ENCODE measurements at regions not wholly inside any gene's neighbourhood (a gene's known extent, or its start where the extent isn't known, plus 50 kb on each side); places are given as distances from the start of the nearest gene placed in this dataset.

DNA sequence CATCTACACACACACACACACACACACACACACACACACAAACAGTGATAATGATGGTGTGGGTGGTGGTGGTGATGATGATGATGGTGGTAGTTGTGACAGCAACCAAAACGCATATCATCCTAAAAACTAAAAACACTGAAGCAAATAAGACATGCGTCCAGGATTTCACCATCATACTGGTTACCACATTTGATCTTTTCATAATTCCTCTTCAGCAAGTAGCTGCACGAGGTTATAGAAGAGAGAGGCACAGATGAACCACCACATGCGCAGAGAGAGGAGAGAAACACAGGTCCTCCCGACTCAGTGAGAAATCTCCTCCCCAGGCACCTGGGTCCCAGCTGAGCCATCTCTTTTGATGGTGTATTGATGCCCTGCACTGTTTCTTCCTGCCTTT is 393.3 kb downstream of the METTL4 start:
- H3K4me3 Mint-ChIP-seq, result no peak overlapping the region
- no peak overlapping the region for H3K4me3 ChIP-seq (ENCODE audit: low read length)
- CTCF ChIA-PET, result no interaction called here
- DNase-seq (no peak), ATAC-seq (ENCODE audit: poor library complexity) (no peak)
- no peak overlapping the region for H3K27ac Mint-ChIP-seq
- peaks cover 0 to 2% of the 10 kb centered on the region in 2 experiments for H3K27me3 ChIP-seq (ENCODE audit: control insufficient read depth in 1 of 2, insufficient read depth in 2 of 2, low read length in 2 of 2)
- no peak overlapping the region for H3K27ac ChIP-seq (ENCODE audit: low read depth in 1 of 2, low read length in 2 of 2)
- peaks cover 0 to 4% of the 10 kb centered on the region in 2 experiments for H3K9me3 ChIP-seq (ENCODE audit: control insufficient read depth in 1 of 2, insufficient read depth in 1 of 2, low read length in 2 of 2)
- H3K4me1 ChIP-seq (ENCODE audit: insufficient read depth, low read length), result no peaks in the 10 kb centered on the region
- H3K27me3 Mint-ChIP-seq, result no peaks in the 10 kb centered on the region
- TF ChIP-seq, protein P1, sequence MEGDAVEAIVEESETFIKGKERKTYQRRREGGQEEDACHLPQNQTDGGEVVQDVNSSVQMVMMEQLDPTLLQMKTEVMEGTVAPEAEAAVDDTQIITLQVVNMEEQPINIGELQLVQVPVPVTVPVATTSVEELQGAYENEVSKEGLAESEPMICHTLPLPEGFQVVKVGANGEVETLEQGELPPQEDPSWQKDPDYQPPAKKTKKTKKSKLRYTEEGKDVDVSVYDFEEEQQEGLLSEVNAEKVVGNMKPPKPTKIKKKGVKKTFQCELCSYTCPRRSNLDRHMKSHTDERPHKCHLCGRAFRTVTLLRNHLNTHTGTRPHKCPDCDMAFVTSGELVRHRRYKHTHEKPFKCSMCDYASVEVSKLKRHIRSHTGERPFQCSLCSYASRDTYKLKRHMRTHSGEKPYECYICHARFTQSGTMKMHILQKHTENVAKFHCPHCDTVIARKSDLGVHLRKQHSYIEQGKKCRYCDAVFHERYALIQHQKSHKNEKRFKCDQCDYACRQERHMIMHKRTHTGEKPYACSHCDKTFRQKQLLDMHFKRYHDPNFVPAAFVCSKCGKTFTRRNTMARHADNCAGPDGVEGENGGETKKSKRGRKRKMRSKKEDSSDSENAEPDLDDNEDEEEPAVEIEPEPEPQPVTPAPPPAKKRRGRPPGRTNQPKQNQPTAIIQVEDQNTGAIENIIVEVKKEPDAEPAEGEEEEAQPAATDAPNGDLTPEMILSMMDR (IDR thresholded peaks at IDR 0.05), result no peak
- H3K4me1 Mint-ChIP-seq (ENCODE audit: low read depth), result no peaks in the 10 kb centered on the region
- POLR2A ChIA-PET, result no interaction called here
- intact Hi-C loops (cut with DNase I, micrococcal nuclease), result no loop called here
- H3K36me3 Mint-ChIP-seq (ENCODE audit: low read depth), result no peaks in the 10 kb centered on the region
- H3K36me3 ChIP-seq (ENCODE audit: insufficient read depth, low read length), result no peaks in the 10 kb centered on the region
- peaks cover 2% of the 10 kb centered on the region for H3K9me3 Mint-ChIP-seq

DNA sequence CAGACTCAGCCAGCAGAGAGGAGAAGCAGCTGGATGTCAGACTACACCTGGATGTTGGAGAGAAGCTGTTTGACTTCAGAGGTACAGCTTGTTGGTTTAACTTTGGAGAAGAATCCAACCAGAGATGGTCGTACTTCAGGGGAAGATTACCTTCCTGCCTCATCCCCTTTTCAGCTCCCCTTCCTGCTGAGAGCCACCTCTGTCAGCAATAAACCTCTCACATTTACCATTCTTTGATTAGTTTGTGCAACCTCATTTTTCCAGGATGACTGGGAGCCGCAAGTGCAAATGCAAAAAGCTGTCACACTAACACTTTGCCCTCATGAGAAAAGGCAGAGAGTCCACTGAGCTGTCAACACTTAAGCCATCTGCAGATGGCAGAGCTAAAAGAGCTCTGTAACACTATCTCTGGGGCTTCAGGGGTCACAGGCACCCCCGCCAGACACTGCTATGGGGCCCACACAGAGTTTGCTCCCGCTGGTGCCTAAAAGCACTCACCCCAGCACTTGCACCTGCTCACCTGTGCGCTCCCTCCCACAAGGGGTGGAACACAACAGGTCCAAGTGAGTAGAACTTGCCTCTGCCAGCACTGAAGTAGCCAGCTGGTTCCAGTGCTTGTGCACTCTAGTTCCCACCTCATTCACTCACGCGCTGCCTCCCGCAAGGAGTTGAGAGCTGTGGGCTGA is 391.7 kb downstream of the METTL4 start:
- no peaks in the 10 kb centered on the region for H3K36me3 Mint-ChIP-seq (ENCODE audit: low read depth)
- H3K9me3 Mint-ChIP-seq, result peaks cover 2% of the 10 kb centered on the region
- intact Hi-C loops (cut with DNase I, micrococcal nuclease), result no loop called here
- peaks cover 0 to 2% of the 10 kb centered on the region in 2 experiments for H3K27me3 ChIP-seq (ENCODE audit: control insufficient read depth in 1 of 2, insufficient read depth in 2 of 2, low read length in 2 of 2)
- TF ChIP-seq, protein P1 (IDR thresholded peaks at IDR 0.05), result no peak
- ChIA-PET CTCF (no interaction called here), POLR2A (no interaction called here)
- no peaks in the 10 kb centered on the region for H3K36me3 ChIP-seq (ENCODE audit: insufficient read depth, low read length)
- no peaks in the 10 kb centered on the region for H3K4me1 Mint-ChIP-seq (ENCODE audit: low read depth)
- no peak overlapping the region for H3K4me3 ChIP-seq (ENCODE audit: low read length)
- H3K27ac Mint-ChIP-seq, result no peak overlapping the region
- no peak overlapping the region for H3K4me3 Mint-ChIP-seq
- DNase-seq, result no peak
- H3K4me1 ChIP-seq (ENCODE audit: insufficient read depth, low read length), result no peaks in the 10 kb centered on the region
- ATAC-seq (ENCODE audit: poor library complexity), result no peak
- H3K27ac ChIP-seq (ENCODE audit: low read depth in 1 of 2, low read length in 2 of 2), result no peak overlapping the region
- H3K9me3 ChIP-seq (ENCODE audit: control insufficient read depth in 1 of 2, insufficient read depth in 1 of 2, low read length in 2 of 2), result peaks cover 0 to 8% of the 10 kb centered on the region in 2 experiments
- no peaks in the 10 kb centered on the region for H3K27me3 Mint-ChIP-seq

DNA sequence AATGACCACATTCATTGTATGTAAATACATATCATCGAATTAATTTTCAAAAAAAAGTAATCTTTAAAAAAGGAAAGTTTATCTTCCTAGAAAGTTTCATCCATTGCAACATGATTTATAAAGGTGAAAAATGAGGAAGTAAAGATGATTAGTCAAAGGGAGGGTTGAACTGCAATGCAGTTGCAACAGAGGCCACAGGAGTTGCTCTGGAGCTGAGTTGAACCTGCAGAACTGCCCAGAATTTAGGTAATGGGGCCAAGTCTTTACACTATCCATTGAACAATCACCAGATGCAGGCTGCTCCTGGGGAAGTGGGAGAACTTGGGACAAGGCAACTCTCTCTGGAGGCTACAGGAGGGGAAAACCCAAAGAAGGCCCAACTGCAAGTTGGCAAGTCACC is 390.7 kb downstream of the METTL4 start:
- ChIA-PET POLR2A (no interaction called here), CTCF (no interaction called here)
- peaks cover 0 to 2% of the 10 kb centered on the region in 2 experiments for H3K27me3 ChIP-seq (ENCODE audit: control insufficient read depth in 1 of 2, insufficient read depth in 2 of 2, low read length in 2 of 2)
- TF ChIP-seq, protein P1 (IDR thresholded peaks at IDR 0.05), result no peak
- DNase-seq, result no peak
- Mint-ChIP-seq H3K27me3 (no peaks in the 10 kb centered on the region), H3K4me3 (no peak overlapping the region), H3K4me1 (ENCODE audit: low read depth) (no peaks in the 10 kb centered on the region), H3K27ac (no peak overlapping the region), H3K9me3 (peaks cover 2% of the 10 kb centered on the region), H3K36me3 (ENCODE audit: low read depth) (no peaks in the 10 kb centered on the region)
- intact Hi-C loops (cut with DNase I, micrococcal nuclease), result no loop called here
- H3K4me3 ChIP-seq (ENCODE audit: low read length), result no peak overlapping the region
- H3K36me3 ChIP-seq (ENCODE audit: insufficient read depth, low read length), result no peaks in the 10 kb centered on the region
- H3K27ac ChIP-seq (ENCODE audit: low read depth in 1 of 2, low read length in 2 of 2), result no peak overlapping the region
- peaks cover 0 to 8% of the 10 kb centered on the region in 2 experiments for H3K9me3 ChIP-seq (ENCODE audit: control insufficient read depth in 1 of 2, insufficient read depth in 1 of 2, low read length in 2 of 2)
- no peaks in the 10 kb centered on the region for H3K4me1 ChIP-seq (ENCODE audit: insufficient read depth, low read length)
- ATAC-seq (ENCODE audit: poor library complexity), result no peak
